ENCODE measurements at regions not wholly inside any gene's neighbourhood (a gene's known extent, or its start where the extent isn't known, plus 50 kb on each side); places are given as distances from the start of the nearest gene placed in this dataset.

DNA sequence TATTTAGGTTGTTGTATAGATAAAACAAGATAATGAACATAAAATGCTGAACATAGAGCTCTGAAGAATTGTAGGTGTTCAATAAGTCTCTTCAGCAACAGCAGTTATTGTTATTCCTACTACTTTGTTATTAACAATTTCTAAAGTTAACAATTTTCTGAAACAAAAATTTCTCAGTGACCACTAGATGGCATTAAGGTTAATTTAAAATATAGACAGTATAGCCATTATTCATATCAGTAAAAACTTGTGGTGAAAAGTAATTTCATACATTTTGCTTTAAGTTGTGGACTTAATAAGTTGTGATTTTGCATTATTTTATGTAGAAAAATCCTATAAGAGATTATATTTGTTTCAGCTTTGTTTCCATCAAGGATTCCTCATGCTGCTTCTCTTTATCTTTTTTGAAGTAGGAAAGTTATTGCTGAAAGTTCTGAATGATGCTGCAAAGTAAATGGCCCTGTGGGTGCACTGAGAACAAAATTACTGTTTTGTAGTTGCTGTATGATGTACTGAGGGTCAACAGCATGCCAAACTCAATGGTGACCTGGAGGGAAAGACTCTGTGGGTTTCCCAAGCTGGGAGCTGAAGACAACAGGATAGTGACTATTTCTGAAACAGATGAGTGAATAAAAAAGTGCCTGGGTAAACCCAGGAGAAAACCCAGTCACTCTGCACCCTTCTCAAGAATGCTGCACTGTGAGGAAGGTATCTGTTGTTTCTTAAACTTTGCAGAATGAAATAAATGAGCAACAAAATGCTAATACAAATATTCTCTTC, 253.6 kb downstream of the KIF20B start:
- intact Hi-C loops (cut with DNase I): no loop called here
- H3K27ac ChIP-seq: no peak overlapping the region
- DNase-seq: no peak
- no peaks in the 10 kb centered on the region for H3K36me3 ChIP-seq (replicated peaks in 1 of 2)
- no peak overlapping the region for H3K4me3 ChIP-seq
- no peaks in the 10 kb centered on the region for H3K27me3 ChIP-seq
- TF ChIP-seq CTCF (IDR thresholded peaks at IDR 0.05) (peak in 5 of 6 experiments; percentile 22 to 51 (median 38)), POLR2A (IDR thresholded peaks at IDR 0.05) (no peak)
- no peaks in the 10 kb centered on the region for H3K4me1 ChIP-seq (replicated peaks in 1 of 2)
- no peaks in the 10 kb centered on the region for H3K9me3 ChIP-seq (replicated peaks in 1 of 3)

- no peak overlapping the region for H3K27ac ChIP-seq
- TF ChIP-seq POLR2A (IDR thresholded peaks at IDR 0.05) (no peak), CTCF (IDR thresholded peaks at IDR 0.05) (no peak)
- H3K27me3 ChIP-seq: no peaks in the 10 kb centered on the region
- H3K4me3 ChIP-seq: no peak overlapping the region
- DNase-seq: no peak
- no peaks in the 10 kb centered on the region for H3K4me1 ChIP-seq (replicated peaks in 1 of 2)
- 45 to 57% (median 50%) methylated on average over 7 of the region's 7 CpGs for WGBS, 4 donors
- no peaks in the 10 kb centered on the region for H3K9me3 ChIP-seq (replicated peaks in 1 of 3)
- intact Hi-C loops (cut with DNase I): no loop called here
- no peaks in the 10 kb centered on the region for H3K36me3 ChIP-seq (replicated peaks in 1 of 2)
These were observed 258.2 kb downstream of the KIF20B start for GRCh38 chr10:89959433-89960110.

GRCh38 chr10:89963451-89964102, 262.2 kb downstream of the KIF20B start:
- TF ChIP-seq POLR2A (IDR thresholded peaks at IDR 0.05) (no peak), CTCF (IDR thresholded peaks at IDR 0.05) (no peak)
- intact Hi-C loops (cut with DNase I): no loop called here
- Histone ChIP-seq H3K9me3 (replicated peaks in 1 of 3) (no peaks in the 10 kb centered on the region), H3K27me3 (no peaks in the 10 kb centered on the region), H3K36me3 (replicated peaks in 1 of 2) (no peaks in the 10 kb centered on the region), H3K4me1 (replicated peaks in 1 of 2) (no peaks in the 10 kb centered on the region), H3K4me3 (no peak overlapping the region), H3K27ac (no peak overlapping the region)
- WGBS, 4 donors: 88 to 94% (median 91%) methylated on average over 2 of the region's 2 CpGs
- no peak for DNase-seq

DNA sequence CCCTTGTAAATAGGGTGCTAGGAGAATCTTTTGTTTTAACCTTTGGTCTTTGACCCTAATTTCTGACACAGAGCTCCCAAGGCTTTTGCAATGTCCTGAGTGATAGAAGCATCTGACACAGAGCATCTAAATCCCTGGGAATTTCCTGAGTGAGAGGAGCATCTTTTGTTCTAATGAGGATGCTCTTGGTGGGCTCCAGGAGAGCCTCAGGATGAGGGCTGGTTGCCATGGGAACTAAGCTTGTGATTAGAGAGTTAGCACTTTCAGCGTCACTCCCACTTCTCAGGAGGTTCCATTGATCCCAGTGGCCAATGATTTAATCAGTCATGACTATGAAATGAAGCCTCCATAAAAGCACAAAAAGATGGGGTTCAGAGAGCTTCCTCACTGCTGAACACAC, 264.8 kb downstream of the KIF20B start:
- no peaks in the 10 kb centered on the region for H3K27me3 ChIP-seq
- intact Hi-C loops (cut with DNase I): no loop called here
- no peaks in the 10 kb centered on the region for H3K4me1 ChIP-seq (replicated peaks in 1 of 2)
- no peak for DNase-seq
- no peak overlapping the region for H3K4me3 ChIP-seq
- TF ChIP-seq POLR2A (IDR thresholded peaks at IDR 0.05) (no peak), CTCF (IDR thresholded peaks at IDR 0.05) (no peak)
- WGBS, 4 donors: 69 to 75% (median 73%) methylated on average over 1 of the region's 1 CpG
- no peak overlapping the region for H3K27ac ChIP-seq
- no peaks in the 10 kb centered on the region for H3K36me3 ChIP-seq (replicated peaks in 1 of 2)
- H3K9me3 ChIP-seq (replicated peaks in 1 of 3): no peaks in the 10 kb centered on the region

All from adrenal gland (tissue), 9 donors.